K562 (cell line): ENCODE measurements at regions not wholly inside any gene's neighbourhood (a gene's known extent, or its start where the extent isn't known, plus 50 kb on each side); places are given as distances from the start of the nearest gene placed in this dataset.

Experiments
- ATAC-seq: fragments of 200-7000 bp; cut with Tn5 transposase; 3 replicates; pipeline ENCODE4 v1.9.1; 2020; ENCODE audit warnings: moderate library complexity
- BruUV-seq: library from RNA; stranded (reverse); fragments of 400-500 nt; replicated peaks from 2 replicates; lab custom pipeline; 2021; lab: Mats Ljungman, UMichigan
- CTCF ChIA-PET: fragments of 300-600 bp; formaldehyde crosslinking; extraction: SDS; loops from one replicate; lab custom pipeline; 2021; ENCODE audit warnings: low intra/inter-chr PET ratio; lab: Yijun Ruan, JAX
- POLR2A ChIA-PET: fragments of 300-600, 350-650 bp; sonication (Branson Sonifier 250); formaldehyde crosslinking; extraction: SDS; loops from one replicate; lab custom pipeline; 2021; ENCODE audit warnings: antibody characterized with exemption, inconsistent platforms; lab: Yijun Ruan, JAX
- DNase-seq, 4 experiments: peaks; one replicate each; pipeline versions ENCODE4 v3.0.0 to v3.0.0-alpha.2; 2011 to 2018; ENCODE audit warnings: low spot score in 3 of 4, mixed read lengths in 3 of 4; ENCODE audit errors: extremely low read depth in 1 of 4
- FAIRE-seq: peaks from 2 replicates; lab custom pipeline; 2011; peaks lifted over from hg19 to GRCh38; lab: Jason Lieb, UNC
- H2AFZ ChIP-seq: 2 replicates; pipeline ENCODE4 v1.6.0; 2011; ENCODE audit warnings: low read depth, low read length, control low read depth, inconsistent platforms
- H3K27ac ChIP-seq: fragments of 200-600 bp; 3 replicates; pipeline ENCODE4 v1.8.0; 2011; ENCODE audit warnings: low read depth, mild to moderate bottlenecking, control low read depth, inconsistent platforms, low read length, moderate library complexity, mixed read lengths; ENCODE audit errors: extremely low read depth
- H3K27me3 ChIP-seq, 2 experiments: fragments of 300-600 bp in 1 of 2; 2 replicates in 1 of 2; 3 replicates in 1 of 2; pipeline versions ENCODE4 v1.6.0 to v1.8.0; 2011; ENCODE audit warnings: inconsistent platforms in 2 of 2, low read length in 2 of 2, mild to moderate bottlenecking in 1 of 2, mixed read lengths in 1 of 2, moderate library complexity in 1 of 2; ENCODE audit not compliant: control insufficient read depth in 2 of 2, insufficient read depth in 2 of 2
- H3K36me3 ChIP-seq: fragments of 300-600 bp; 3 replicates; pipeline ENCODE4 v1.8.0; 2011; ENCODE audit warnings: mild to moderate bottlenecking, low read length, inconsistent platforms; ENCODE audit not compliant: control insufficient read depth, insufficient read depth
- H3K4me1 ChIP-seq, 2 experiments: fragments of 200-600 bp in 1 of 2; replicated peaks in 1 of 2; 2 replicates in 1 of 2; 3 replicates in 1 of 2; pipeline versions ENCODE4 v1.5.1 to v1.8.0; 2011; ENCODE audit warnings: inconsistent platforms in 2 of 2, low read length in 2 of 2, mild to moderate bottlenecking in 1 of 2, mixed read lengths in 1 of 2, moderate library complexity in 1 of 2; ENCODE audit not compliant: control insufficient read depth in 2 of 2, insufficient read depth in 2 of 2
- H3K4me2 ChIP-seq: 2 replicates; pipeline ENCODE4 v1.6.1; 2011; ENCODE audit warnings: low read length, control low read depth, inconsistent platforms, mixed read lengths; ENCODE audit not compliant: insufficient read depth
- H3K4me3 ChIP-seq: fragments of 200-600 bp; sonication (generic), shearing (Covaris generic); 2 replicates; pipeline ENCODE4 v1.5.1; 2016; ENCODE audit warnings: control low read depth, inconsistent platforms
- H3K79me2 ChIP-seq: fragments of 200-600 bp; 3 replicates; pipeline ENCODE4 v1.8.0; 2011; ENCODE audit warnings: low read length, inconsistent platforms; ENCODE audit not compliant: control insufficient read depth, insufficient read depth
- H3K9ac ChIP-seq, 2 experiments: 2 replicates each; pipeline versions ENCODE4 v1.6.0 to v1.6.1; 2011; ENCODE audit warnings: low read depth in 2 of 2, low read length in 2 of 2, control low read depth in 1 of 2, inconsistent platforms in 1 of 2, mild to moderate bottlenecking in 1 of 2, mixed read lengths in 1 of 2; ENCODE audit not compliant: insufficient read depth in 1 of 2
- H3K9me1 ChIP-seq: one replicate; pipeline ENCODE4 v1.6.0; 2011; ENCODE audit warnings: inconsistent platforms, mild to moderate bottlenecking, low read length, moderate library complexity; ENCODE audit not compliant: control insufficient read depth, insufficient read depth
- H3K9me3 ChIP-seq: replicated peaks from 2 replicates; pipeline ENCODE4 v1.5.1; 2011; ENCODE audit warnings: low read depth, low read length, inconsistent platforms; ENCODE audit not compliant: control insufficient read depth, insufficient read depth
- H4K20me1 ChIP-seq: replicated peaks from 2 replicates; pipeline ENCODE4 v1.6.1; 2011; ENCODE audit warnings: low read length, inconsistent platforms, mixed read lengths; ENCODE audit not compliant: control insufficient read depth, insufficient read depth
- CHD1 ChIP-seq: fragments of 200-600 bp; sonication (generic); IDR thresholded peaks from one replicate; pipeline ENCODE4 v1.6.1; 2012; ENCODE audit warnings: mild to moderate bottlenecking, moderate library complexity, low read length, inconsistent platforms
- CREM ChIP-seq: IDR thresholded peaks from 2 replicates; pipeline ENCODE4 v1.6.1; 2014; ENCODE audit warnings: antibody characterized with exemption, low read depth
- HBP1 ChIP-seq: fragments of 450-650 bp; formaldehyde crosslinking; IDR thresholded peaks from 2 replicates; pipeline ENCODE4 v1.4.0; 2022; ENCODE audit warnings: missing genetic modification characterization
- ILK ChIP-seq: fragments of 450-650 bp; IDR thresholded peaks from 2 replicates; pipeline ENCODE4 v1.6.1; 2016; ENCODE audit warnings: missing genetic modification characterization, low read depth, mild to moderate bottlenecking, missing compliant biosample characterization, moderate library complexity, borderline replicate concordance
- KDM1A ChIP-seq, 2 experiments: fragments of 450-650 bp; IDR thresholded peaks; 2 replicates each; pipeline ENCODE4 v1.6.1; 2016; ENCODE audit warnings: mild to moderate bottlenecking in 2 of 2
- TEAD4 ChIP-seq, 2 experiments: sonication (generic) in 1 of 2; formaldehyde crosslinking in 1 of 2; IDR thresholded peaks; 2 replicates each; pipeline versions ENCODE4 v1.6.1 to v1.8.0; 2012 to 2022; ENCODE audit warnings: borderline replicate concordance in 1 of 2, inconsistent platforms in 1 of 2, low read length in 1 of 2, mild to moderate bottlenecking in 1 of 2, missing genetic modification reagents in 1 of 2
- ZNF354B ChIP-seq: fragments of 250-450 bp; sonication (Bioruptor Pico); IDR thresholded peaks from 2 replicates; pipeline ENCODE4 v1.4.0; 2020
- WGBS: fragments of 100-300 bp; shearing (Covaris generic); methylation state at CpG from one replicate; pipeline ENCODE4 v1.1.6; 2016; ENCODE audit warnings: low coverage, mixed read lengths; ENCODE audit not compliant: insufficient coverage; ENCODE audit errors: missing lambda C conversion rate; 5-methylcytosine and 5-hydroxymethylcytosine counted together
- in situ Hi-C: fragments of 300-500 bp; cut with MboI; formaldehyde crosslinking; loops from 4 replicates; pipeline ENCODE4 v1.15.0; 2018; ENCODE audit warnings: inconsistent platforms, mixed read lengths
- intact Hi-C: fragments of 100-400 bp; cut with micrococcal nuclease; formaldehyde crosslinking; loops from 2 replicates; pipeline ENCODE4 v1.14.2; 2022

- FAIRE-seq (no peak), ATAC-seq (no peak), DNase-seq (no peak)
- in situ Hi-C loops, result no loop called here
- intact Hi-C loops, result no loop called here
- POLR2A ChIA-PET, result no interaction called here
- H3K36me3 ChIP-seq, result no peaks in the 10 kb centered on the region
- H3K9ac ChIP-seq, result no peak overlapping the region
- WGBS, result 46% methylated on average over 1 of the region's 1 CpG
- no peak overlapping the region for H3K4me3 ChIP-seq
- no peak overlapping the region for H2AFZ ChIP-seq
- TF ChIP-seq TEAD4 (IDR thresholded peaks at IDR 0.05; ENCODE audit: low read length), result no peak
- TF ChIP-seq TEAD4 (CRISPR knock-in tag; IDR thresholded peaks at IDR 0.05; ENCODE audit: borderline replicate concordance), result no peak
- no peak for TF ChIP-seq CHD1
- no peak for TF ChIP-seq ILK
- CTCF ChIA-PET, result no interaction called here
- no peaks in the 10 kb centered on the region for H3K79me2 ChIP-seq
- H3K9me1 ChIP-seq, result no peaks in the 10 kb centered on the region
- BruUV-seq, result no TSS peak
- H3K27me3 ChIP-seq, result no peaks in the 10 kb centered on the region
- H4K20me1 ChIP-seq, result no peaks in the 10 kb centered on the region
- 0 out of 2 replicates have a peak, but pooled peaks cover 1% of the 10 kb centered on the region for H3K9me3 ChIP-seq
- H3K4me1 ChIP-seq, result no peaks in the 10 kb centered on the region
- no peak overlapping the region for H3K27ac ChIP-seq
- H3K4me2 ChIP-seq, result no peak overlapping the region
Observed at GRCh38 chr5:27414099-27414498, 375.7 kb upstream of the CDH9 start.

GRCh38 chr5:27412384-27412783 lies 374.0 kb upstream of the CDH9 start:
- CTCF ChIA-PET, result no interaction called here
- Histone ChIP-seq H3K9me1 (no peaks in the 10 kb centered on the region), H3K79me2 (no peaks in the 10 kb centered on the region), H3K4me3 (no peak overlapping the region), H3K36me3 (no peaks in the 10 kb centered on the region), H3K9ac (no peak overlapping the region), H3K9me3 (0 out of 2 replicates have a peak, but pooled peaks cover 1% of the 10 kb centered on the region), H3K4me2 (no peak overlapping the region), H3K4me1 (no peaks in the 10 kb centered on the region), H3K27me3 (no peaks in the 10 kb centered on the region), H3K27ac (no peak overlapping the region), H4K20me1 (no peaks in the 10 kb centered on the region), H2AFZ (no peak overlapping the region)
- intact Hi-C loops (no loop called here), in situ Hi-C loops (no loop called here)
- ATAC-seq (no peak), DNase-seq (no peak), FAIRE-seq (no peak)
- WGBS, result 25% methylated on average over 1 of the region's 1 CpG
- POLR2A ChIA-PET, result no interaction called here
- no TSS peak for BruUV-seq
- no peak for TF ChIP-seq ZNF354B (CRISPR knock-in tag)
- no peak for TF ChIP-seq KDM1A (IDR thresholded peaks at IDR 0.05)
- no peak for TF ChIP-seq CREM
- no peak for TF ChIP-seq HBP1 (CRISPR knock-in tag)
